Renal pelvis (tissue), 1 donor: ENCODE measurements at regions not wholly inside any gene's neighbourhood (a gene's known extent, or its start where the extent isn't known, plus 50 kb on each side); places are given as distances from the start of the nearest gene placed in this dataset.

Experiments used
- DNase-seq: peaks from one replicate; pipeline ENCODE4 v3.0.0-alpha.2; 2013

DNA sequence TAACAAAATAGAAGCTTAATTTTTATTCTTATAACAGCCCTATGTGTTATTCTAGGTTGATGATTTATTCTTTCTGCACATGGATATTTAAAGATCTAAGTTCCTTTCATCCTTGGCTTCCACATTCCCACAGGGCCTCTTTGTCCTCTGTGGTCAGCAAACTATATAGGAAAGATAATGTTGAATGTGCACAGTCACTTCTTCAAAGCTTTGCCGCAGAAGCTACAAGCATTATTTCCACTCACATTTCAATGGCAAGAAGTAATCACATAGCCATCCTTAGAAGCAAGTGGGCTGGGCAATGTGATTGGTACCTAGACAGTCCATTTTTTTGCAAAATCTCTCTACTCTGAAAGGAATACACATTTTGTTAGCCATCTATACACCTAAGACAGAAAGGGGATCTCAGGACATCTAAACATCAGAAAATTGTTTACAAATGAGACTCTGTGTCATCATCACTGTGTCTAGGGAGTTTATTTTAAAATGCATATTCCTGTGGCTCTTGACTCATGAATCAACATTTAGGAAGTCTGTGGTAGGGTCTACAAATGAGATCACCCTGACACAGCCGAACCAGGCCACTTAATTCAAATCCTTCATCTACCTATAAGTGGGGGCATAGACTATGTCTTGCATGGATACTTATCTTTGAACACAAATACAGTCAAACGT is 1060.5 kb downstream of the XPNPEP1 start:
- DNase-seq = no peak

DNA sequence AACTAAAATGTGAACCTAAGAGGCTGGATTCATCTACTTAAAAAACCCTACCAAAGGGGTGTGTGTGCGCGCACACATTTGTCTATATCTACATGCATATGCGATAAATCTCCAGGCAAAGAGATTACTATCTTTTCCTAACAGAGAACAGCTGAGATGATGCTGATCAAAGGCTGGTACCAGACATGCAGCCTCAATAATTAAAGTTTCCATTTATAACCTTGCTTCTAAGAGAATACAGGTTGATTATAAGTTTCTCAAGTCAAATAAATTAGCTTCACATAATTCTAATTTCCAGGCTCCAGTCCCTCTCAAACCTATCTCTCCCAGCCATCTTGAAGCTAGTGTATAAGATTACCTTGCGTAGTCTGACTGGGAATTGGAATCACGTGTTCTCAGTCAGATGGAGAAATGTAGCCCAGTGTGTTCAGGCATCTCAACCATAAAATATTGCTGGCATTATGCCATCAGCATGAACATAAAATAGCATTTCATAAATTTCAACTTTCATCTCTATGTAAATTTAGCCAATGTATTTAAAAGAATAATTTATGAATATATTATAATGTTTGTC is 1062.0 kb downstream of the XPNPEP1 start:
- DNase-seq = no peak

DNA sequence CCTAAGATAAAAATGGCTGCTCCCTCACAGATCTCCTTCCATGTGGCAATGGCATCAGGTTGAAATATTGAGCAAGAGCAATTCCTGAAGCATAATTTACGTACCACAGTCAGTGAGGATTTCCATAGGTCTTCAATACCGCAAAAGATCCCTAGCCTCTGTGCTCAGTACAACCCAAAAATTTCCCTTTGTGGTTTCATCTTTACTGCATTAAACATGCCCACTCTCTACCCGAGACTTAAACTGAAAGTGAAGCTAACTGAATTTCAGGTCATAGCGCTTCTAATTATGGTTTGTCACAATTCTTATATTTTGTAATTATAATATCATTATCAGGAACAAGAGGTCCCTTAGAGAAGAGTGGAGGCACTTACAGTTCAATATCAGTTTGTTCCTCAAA is 1071.1 kb downstream of the XPNPEP1 start:
- DNase-seq = no peak

DNA sequence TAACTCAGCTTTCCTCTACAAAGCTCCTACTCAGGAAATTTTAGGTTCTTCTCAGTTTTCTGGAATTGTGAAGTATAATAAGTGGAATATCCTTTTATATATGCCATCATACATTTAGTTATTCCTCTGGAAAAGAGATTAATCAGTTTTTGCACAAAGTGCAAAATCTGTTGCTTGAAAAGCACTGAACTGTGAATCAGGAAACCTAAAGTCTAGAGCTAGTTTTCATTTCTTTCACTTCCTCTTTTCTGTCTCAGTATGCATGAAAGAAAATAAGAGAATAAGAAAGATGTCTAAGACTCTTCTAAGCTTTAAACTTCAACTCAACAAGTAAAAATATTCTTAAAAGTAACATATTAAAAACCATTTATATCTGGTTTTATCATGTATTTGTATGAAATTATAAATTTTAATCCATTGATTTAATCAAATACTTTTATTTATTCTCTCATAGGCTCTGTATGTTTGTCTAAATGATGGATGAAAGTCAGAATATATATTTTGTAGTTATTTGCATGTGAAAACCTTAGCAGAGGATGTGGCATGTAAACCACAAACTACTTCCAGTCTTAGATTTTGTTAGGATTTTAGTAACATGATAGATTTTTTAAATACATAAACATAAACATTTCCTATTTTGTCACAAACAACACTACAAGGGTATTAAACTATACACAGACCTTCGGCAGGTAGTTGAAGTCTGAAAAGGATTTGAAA is 1073.0 kb downstream of the XPNPEP1 start:
- no peak for DNase-seq

DNA sequence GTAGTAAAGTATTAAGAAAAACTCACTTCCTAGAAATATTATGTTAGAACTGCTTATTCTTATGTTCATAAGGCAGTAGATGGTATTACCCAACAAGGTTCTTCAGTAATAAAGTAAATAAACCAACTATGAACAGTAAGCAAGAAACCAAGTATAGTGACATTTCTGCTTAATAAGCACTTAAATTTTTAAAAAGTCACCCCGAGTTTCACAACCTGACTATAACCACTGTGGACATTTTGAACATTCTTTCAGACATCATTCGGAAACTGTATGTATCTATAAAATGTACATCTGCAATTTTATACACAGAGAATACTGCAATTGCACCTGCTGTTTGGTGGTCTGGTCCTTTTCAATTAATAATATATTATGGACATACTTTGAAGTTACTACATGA is 1073.6 kb downstream of the XPNPEP1 start:
- DNase-seq = no peak

DNA sequence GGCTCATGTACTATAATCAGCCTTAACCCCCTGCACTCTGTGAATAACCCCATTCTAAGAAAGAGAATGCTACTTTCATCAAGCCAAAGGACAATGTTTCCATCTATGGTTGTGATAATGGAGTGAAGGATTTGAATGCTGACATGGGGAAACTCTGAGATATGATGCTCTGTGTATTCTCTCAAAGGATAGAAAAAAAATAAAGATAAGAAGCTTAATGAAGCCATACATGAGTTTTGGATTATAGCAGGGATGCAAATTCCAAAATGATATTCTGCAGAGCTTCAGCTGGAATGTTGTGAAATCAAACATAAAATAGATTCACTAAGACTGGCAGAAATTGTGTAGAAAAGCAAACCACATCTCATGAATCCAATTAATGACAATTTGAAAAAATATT is 1074.1 kb downstream of the XPNPEP1 start:
- DNase-seq = no peak

DNA sequence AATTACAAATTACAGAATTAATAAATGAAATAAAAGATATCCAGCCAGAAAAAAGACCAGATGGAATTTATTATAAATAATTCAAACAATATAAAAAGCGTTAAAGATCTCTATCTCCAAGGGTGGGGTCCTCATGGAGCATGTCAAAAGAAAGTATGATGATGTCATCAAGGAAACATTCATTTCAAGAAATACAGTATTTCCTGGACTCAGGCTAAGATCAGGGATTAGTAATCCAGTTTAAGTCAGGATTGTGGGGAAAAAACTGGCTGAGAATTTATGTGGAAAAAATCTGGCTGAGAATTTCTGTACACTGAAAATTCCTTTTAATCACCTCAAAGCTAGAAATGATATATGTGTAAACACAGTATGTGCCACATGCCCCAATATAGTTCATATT is 1075.3 kb downstream of the XPNPEP1 start:
- DNase-seq = no peak

DNA sequence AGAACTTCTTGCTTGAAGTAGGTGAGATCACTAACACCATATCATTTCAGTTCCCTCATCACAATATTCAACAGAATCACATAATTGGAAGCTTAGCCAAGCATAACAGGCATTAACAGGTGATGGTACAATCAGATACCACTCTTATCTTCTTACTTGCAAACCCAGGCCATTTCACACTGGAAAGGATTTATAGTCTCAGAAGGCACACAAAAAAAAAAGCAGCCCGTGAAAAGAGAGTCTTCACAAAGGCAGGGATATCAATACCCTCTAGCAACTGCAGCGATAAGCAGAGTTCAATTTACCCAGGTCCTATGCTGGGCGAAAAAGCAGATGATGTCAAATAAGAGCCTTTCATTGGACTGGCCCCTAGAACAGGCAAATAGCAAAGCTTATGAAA is 1082.4 kb downstream of the XPNPEP1 start:
- no peak for DNase-seq

DNA sequence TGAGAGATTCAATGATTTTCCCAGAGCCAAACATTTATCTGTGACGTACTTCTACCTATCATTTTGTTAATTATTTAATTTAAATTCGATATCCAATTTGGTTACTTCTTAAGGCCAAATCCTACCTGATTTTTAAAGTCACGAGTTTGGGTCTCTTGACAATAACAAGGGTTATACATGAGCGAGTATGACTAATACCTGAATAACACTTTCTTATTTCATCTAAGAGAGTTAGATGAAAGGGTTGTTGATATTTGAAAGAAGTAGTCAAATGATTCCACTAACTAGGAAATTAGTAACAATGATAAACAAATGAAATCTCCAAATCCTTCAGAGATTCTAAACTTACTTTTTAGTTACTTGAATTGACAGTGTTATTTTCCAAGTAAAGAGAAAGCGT is 1086.9 kb downstream of the XPNPEP1 start:
- DNase-seq = no peak

DNA sequence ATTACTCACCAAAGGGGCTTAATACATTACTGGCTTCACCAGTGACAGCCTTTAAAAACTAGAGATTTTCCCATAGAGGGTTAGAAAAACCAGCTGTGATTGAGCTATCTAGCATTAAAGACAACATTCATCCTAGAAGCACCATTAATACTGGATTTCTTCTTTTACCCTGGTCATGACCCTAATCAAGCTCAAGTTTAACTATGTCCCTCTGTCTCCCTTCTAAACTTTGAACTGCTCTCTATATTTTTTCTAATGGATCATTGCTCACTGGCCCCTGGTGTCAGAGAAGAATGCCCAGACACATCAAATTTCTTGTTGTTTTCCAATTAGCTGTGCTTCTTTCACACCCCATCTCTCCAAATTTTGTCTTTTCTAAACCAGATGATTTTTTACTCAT is 1101.3 kb downstream of the XPNPEP1 start:
- DNase-seq = peak; percentile 27

DNA sequence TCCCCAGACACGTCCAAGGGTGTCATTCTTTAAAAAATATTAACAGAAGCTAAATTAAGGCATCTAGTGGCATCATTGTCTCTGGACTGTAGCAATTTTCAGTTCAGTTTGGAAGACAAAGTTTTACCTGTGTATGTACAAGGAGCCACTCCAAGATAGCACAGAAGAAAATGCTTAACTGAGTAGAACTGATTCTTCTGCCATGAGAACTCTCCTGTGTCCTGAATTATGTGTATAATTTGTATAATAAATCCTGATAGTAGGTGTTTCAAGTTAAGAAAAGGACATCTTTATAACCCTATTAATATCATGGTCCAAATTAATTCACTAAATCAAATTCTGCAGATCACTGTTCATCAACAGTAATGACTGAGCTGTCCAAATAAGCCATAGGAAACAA is 1104.0 kb downstream of the XPNPEP1 start:
- no peak for DNase-seq

DNA sequence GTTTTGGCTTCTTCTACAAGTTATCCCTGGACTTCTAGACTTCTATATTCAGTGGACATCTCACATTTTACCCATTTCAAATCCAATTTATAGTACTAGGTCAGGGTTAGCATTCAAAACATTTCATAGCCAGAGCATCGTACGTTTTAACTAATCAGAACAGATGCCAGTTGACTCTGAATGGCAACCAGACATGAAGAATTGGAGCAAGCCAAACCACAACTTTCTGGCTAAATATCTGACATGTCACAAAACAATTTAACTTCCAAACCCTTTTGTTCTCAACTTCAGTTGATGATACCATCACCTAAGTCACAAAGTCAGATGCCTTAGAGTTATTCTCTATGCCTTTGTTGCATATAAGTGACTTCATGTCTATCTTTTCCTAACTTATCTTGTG is 1105.7 kb downstream of the XPNPEP1 start:
- no peak for DNase-seq

DNA sequence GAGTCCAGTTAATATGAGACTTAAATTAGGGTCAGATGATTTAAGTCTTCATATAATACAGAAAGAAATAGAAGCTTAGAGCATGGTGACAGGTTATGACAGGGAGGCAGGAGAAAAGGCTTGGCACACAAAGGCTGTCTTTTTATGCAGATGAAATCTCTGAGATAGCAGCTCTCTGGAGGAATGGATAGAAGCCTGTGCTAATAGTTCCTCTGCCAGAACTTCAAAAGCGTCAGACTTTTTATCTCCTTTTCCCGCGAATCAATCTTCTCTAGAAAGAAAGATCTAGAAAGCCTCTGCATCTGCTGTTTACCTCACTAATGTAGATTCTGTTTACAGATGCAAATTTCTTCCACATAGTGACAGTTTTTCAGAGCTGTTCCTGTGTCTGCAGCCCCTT is 1106.2 kb downstream of the XPNPEP1 start:
- DNase-seq = no peak

DNA sequence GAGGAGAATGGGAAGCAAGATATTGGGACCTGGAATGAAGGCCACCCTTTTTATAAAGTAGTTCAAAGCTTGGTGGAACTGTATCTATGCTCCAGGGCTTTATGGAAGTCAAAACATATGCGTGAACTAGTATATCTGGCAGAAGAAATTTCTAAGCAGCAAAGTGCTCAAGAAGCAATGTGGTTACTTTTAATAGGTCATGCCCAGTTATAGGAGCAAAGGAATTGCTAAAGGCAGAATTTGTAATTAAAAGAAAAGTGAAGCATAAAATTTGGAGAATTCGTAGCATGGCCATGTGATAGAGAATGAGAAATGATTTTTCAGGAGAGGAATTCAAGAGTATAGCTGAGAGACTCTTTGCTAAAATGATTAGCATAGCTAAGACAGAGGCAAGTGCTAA is 1110.4 kb downstream of the XPNPEP1 start:
- DNase-seq = no peak

DNA sequence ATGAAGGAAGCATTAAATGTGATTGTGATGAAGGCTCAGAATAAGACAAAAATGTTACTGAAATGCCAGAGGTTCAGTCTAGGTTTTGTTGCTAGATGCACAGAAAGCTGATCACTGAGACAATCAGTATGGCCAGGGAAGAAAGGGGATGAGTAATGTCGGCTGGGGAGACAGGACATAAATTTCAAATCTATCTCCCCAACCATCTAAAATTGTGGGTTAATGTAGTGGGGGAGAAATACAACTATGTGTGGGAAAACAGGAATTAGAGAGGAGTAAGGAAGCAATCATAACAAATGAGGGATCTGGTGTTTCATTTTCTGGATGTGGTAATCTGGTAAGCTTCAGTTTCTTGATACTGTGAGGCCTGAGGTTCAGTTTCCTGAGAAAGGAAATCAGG is 1111.0 kb downstream of the XPNPEP1 start:
- no peak for DNase-seq

DNA sequence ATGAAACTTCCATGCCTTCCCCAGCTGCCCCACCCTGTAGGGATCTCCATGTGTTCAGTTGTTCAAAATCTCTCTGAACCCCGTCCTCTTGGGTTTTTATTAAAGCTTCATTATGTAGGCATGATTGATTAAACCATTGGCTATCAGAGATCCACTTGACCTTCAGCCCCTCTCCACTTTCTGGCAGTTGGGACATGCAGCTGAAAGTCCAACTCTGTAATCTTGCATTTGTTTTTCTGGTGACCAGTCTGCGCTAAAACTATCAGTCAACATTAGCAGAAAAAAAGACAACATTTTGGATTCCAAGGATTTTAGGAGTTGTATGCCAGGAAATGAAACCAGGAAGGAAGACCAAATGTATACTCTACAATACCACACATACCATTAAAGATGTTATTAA is 1115.1 kb downstream of the XPNPEP1 start:
- no peak for DNase-seq

DNA sequence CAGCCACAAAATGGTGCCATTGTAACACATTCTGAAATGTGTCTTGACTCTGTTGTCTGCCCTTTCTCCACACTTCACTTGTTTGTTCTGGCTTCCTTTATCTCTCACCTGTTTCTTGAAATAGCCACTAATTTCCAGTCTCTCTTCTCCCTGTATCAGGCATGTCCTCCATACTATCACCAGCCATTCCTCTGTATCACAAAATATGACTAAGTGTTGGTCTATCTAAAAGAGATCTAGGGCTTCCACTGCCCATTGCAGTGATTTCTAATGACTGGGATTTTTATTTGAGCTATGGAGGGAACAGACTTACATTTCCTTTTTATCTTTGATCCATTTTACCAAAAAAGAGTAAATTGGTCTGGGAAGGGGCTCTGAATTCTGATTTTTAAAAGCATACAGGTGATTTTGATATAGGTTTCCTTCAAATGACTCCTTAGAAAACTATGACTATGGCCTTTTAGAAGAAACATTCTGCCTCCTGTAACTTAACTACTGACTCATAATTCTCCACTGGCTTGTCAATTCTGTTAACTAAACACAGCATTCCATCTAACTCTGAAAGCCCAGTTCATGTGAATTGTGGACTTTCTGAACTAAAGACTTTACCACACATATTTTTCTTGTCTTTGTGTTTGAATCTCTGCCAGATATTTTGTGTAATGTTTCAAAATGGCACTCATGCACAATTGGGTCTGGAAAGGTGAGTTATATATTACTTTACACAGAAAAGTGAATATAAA is 1121.4 kb downstream of the XPNPEP1 start:
- DNase-seq = no peak

DNA sequence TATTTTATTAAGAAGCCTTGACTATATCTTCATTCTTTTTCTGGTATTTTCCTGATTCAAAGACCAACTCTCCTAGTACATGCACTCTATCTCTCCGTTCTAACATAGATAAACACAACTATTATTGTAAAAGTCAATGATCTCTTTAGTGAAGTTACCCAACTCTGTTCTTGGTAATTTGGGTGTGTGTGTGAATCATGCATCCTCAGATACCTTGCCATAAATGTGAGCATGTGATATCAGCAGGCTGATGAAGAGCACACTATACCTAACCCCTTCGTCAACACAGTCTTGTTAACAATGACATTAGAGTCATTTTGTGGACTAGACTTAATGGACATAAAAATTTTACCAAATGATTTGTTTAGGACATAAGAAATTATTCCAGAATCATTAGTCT is 1122.1 kb downstream of the XPNPEP1 start:
- DNase-seq = no peak

DNA sequence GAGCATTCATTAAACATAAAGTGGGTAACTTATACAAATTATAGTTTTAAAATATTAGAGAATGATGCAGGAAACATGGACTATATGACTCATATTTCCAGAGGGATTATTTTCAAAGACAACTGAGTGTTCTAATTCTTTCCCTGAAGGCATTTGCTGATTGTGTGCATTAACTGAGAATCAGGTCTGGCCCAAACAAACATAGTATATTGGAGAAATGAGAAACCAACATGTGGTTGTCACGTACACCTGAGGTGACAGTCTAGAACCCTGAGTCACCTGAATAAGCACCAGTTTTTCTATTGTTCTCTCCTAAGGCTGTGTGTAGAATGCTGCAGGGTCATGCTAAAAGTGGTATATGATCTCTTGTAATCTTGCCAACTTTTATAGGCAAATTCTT is 1125.7 kb downstream of the XPNPEP1 start:
- no peak for DNase-seq

DNA sequence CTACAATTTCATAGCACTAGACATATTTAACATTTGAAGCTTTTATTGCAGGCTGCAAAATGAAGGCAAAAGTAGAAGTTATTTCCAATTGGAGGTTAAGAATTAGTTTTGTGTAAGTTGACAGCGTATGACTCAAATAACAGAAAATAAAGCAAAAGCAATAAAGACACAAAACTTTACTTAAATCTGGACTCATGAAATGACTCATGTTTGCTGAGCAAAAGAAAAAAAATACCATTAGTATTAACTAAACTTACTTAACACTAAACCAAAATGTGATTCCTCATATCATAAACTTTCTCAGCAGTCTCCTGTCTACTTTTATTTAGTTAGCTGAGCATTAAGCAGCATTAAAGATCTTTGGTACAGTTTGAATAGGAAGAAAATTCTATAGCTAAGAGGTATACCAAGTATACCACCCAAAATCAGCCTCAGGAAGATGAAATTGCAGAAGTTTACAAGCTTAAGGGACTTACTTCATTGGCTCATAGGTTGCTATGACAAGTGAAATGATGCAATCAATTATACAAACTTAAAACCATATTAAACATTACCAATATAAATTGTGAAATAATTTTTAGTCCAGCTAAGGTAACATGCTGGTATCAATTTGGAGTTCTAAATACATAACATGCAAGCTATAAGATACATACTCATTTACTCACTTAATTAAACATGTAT is 1131.4 kb downstream of the XPNPEP1 start:
- DNase-seq = no peak

DNA sequence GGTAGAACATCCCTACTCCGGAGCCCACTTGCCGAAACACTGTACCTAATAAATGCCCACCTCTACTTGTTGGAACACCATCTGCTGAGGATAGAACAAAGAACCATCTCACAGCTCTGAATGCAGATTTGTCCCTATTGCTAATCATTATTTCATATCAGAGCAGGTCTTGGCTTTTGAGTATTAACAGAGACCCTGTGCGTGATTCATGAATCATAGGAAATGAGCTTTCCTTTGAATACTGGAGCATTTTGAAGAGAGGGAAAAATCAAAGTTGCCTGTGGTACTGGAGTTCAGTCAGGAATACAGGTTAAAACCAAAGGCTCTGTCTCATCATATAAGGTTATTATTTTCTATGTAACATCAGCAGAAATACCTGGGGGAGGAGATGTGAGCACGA is 1132.3 kb downstream of the XPNPEP1 start:
- DNase-seq = no peak

DNA sequence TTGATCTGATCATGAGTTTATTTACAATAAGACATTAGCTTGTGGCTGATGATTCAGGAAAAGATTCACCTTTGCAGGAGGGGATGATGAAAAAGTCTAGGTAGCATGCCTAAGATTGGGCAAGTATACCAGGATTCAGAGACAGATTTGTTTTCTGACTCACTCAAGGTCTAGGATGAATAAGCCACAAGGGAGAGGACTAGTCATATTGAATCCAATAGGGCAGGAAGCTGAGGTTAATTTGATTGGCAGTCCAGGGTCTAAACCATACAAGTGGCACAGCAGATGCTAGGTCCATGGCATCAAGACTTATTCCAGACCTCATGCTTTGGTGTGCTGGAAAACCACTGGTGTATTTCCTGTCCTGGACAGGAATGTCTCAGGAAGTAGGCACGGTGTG is 1133.4 kb downstream of the XPNPEP1 start:
- no peak for DNase-seq
